NCI-H345 treated with DMSO at 0.1 percent for 48 hours (cell line): ENCODE measurements at regions not wholly inside any gene's neighbourhood (a gene's known extent, or its start where the extent isn't known, plus 50 kb on each side); places are given as distances from the start of the nearest gene placed in this dataset.

Experiments used
- DNase-seq: peaks from one replicate; lab custom pipeline; 2025; ENCODE audit not compliant: unreplicated experiment; lab: John Stamatoyannopoulos, UW

DNA sequence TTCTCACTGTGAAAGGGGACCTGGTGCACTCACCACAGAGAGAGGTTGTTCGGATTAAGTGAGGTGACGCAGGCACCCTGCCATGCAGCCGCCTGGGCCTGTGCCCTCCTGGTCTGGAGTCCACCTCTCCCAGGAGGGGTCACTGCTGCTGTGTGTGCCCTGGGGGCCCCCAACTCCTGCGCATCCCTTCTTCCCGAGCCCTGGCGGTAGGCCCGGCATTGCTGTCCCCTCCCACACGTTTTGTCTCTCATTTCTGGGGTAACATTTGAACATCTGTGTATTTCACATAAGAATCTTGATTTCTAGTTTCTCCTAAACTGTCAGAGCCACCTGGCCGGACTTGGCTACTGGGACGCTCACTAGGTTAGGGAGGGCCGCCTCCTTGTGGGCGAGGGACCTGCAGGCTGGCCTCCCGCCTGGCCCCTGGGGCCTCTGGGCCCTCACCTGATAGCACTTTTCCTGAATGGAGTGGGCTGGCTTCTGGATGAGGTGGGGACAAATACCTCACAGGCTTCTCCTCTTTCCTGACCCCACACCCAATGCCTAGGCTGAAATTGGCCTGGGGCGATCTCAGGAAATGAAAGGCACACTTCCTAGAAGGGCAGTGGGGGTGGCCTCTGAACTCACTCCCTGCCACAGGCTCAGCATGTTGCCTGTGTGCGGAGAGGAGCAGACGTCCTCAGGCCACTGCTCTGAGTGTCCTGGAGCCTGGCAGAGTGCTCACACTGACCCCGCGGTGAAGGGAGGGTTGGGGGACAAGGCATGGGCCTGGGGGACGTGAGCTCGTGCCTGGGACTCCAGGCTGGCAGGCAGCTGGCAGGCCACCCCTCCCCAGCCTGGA is 104.2 kb upstream of the PRR23E start:
- DNase-seq, result no peak

DNA sequence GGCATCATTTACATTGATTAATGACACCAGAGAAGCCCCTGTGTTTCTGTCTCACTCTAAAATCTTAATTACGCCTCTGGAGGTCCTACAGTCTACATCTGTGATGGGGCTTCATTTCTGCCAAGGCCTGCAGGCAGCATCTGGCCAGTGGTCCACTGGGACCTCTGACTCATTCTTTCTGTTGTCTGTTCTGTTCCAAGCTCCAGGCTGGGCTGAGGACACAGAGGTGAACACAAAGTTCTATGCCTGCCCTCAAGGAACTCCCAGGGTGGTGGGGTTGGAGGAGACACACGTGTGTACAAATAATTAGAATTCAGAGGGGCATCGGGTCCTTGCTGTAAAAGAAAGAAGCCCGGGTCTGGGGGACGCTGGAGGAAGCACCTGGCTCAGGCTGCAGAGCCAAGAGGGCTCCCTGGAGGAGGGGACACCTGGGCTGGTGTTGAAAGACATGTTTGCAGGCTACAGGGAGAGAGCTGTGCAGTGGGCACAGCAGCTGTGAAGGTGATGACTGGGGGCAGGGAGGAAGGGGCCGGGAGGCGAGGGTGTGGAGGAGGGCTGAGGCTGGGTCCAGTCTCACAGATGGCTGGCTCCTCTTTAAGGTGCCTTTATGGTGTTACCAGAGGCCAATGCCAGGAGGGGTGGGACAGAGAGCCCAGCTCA is 103.3 kb upstream of the PRR23E start:
- no peak for DNase-seq

DNA sequence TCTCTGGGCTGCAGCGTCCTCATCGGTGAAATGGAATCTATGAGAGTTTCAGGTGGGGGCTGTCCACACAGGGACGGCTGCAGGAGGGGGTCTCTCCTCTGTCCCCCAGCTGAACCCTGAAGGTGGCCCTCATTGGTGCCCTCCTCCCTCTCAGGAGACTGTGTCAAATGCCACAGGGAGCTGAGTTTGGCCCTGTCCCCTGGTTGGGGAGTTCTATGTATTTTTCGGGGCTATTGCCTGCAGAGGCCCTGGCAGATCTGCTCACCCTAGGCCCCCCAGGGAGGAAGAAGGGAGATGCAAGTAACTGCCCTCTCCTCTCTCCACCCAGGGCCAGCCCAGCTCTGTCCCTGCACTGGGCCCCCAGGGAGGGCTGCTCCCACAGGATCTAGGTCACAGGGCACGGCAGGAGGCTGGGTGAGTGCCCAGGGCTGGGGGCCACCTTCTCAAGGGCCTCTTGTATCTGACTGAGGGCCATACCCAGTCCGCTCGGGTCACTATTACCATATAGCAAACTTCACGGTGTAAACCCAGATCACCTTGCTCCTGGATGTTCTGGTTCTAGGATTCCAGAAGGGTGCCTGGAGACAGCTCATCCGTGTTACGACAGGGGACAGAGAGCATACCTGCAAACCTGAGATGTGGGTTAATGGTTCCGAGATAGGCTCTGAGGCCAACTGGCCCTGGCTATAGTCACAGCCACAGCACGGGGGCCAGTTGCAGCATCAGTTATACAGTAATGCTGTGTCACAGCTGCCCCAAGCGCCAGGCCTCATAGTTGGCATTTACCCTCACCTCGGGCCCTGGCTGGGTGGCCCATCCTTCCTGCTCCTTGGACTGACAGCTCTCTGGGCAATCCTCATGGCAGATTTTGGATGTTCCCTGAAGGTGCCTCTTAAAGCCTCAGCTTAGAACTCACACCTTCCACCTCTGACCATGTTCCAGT is 102.4 kb upstream of the PRR23E start:
- DNase-seq, result no peak

DNA sequence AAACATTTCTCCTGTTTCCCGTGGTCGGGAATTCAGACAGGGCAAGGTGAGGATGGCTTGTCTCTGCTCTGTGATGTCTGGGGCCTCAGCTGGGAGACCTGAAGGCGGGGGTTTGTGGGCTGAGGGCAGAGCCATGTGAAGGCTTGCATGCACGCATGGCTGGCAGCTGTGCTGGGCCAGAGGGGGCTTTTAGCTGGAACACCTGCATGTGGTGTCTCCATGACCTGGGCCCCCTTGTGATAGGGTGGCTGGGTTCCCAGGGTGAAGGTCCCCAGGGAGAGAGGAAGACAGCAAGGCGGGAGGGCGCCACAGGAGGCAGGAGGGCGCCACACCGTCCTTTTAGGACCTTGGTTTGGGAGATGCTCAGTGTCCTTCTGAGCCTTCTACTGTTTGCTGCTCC is 101.6 kb upstream of the PRR23E start:
- DNase-seq, result no peak

DNA sequence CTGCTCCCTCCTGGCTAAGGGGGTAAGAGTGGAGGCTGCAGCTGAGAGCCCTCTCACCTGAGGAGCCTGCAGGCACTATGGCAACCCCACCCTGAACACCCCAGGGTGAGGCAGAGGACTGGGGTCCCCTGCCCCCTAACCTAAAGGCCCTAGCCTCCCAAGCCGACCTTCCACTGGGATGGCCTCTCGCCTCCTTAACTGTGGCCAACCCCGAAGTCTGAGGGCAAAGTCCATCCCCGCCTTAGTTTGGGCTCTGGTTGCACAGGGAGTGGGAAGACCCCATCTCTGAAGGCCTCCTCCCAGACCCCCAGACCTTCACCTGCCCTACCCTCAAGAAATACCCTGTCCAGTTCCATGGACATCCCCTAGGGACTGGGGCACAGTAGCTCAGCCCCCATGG is 100.6 kb upstream of the PRR23E start:
- DNase-seq, result no peak

DNA sequence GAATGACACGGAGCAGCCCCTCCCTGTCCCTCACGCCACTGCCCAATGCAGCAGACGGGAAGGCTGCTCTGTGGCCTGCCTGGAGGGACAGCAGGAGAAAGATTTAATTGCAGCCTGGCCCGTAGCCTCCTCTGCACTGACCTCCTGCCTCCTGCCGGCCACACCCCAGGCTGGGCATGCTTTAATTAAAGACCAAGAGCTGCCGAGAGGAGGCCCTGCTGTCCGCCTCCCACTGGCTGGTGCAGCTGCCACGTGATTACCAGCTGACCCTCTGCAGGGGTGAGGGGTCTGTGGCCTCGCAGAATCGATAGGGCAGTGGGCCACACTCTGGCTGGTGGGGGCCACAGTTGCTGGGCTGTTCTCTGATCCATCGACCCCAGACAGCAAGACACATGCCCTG is 100.2 kb upstream of the PRR23E start:
- no peak for DNase-seq

DNA sequence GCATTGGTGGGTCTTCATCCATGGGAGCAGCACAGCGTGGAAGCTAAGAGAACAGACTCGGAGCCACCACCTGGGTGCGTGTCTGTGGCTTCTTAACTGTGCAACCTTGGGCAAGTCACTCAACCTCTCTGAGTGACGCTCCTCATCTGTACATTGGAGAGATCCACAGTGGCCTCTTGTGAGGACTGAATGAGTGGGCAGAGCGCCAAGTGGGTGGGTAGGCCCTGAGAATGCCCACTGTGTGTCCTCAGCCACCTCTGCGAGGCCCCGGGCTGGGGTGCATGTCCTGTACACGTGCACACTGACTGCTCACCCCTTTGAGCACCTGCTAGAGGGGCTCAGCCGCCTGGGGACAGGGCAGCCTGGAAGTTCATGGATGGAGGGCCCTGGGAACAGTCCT is 99.6 kb upstream of the PRR23E start:
- no peak for DNase-seq

DNA sequence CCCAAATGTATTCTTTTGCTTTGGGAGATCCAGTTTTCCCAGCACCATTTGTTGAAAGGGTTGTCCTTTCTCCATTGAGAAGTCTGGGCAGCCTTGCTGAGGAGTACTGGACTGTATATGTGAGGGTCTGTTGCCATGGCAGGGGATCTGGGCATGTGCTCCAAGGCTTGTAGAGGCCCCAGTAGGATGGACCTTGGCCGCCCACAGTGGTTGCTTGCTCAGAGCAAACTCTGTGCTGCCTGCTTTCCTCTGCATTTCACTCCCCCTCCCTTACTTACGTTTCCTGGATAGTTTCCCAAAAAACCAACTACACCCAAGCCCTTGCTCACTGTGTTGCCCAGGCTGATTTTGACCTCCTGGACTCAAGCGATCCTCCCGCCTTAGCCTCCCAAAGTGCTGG is 97.2 kb upstream of the PRR23E start:
- DNase-seq, result no peak

DNA sequence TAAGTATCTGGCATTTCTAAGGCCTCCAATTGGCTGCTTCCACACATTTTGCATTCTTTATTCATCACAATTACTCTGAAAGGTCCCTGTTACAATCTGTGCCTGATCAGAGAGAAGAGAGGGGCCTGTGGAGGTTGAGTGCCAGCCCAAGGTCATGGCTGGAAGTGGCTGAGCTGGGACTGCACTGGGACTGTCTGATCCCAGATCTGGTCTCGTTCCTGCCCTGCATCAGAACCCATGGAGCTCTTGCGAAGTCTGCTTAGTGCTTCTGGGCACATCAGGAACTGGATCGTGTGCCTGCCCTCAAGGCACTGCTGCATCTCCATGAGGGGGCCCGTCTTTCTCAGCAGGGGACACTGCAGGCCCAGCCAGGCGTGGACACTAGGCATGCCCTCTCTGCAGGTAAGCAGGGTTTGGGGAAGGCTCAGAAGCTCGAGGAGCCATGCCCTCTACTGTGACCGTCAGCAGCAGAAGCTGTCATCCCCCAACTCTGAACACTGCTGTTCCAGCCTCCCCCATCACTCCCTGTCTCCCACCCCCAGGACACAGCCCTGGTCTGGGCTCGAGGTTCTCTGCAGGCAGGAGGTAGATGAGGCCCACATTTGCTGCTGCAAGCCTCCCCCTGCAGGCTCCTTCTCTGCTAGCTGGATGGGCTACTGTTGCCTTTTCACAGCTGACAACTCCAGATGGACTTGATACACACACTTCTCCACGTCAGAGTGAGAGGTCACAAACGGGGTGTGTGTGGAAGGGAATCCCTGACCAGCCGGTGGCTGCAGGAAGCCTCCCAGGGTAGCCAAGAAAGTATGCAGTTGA is 96.5 kb upstream of the PRR23E start:
- no peak for DNase-seq

DNA sequence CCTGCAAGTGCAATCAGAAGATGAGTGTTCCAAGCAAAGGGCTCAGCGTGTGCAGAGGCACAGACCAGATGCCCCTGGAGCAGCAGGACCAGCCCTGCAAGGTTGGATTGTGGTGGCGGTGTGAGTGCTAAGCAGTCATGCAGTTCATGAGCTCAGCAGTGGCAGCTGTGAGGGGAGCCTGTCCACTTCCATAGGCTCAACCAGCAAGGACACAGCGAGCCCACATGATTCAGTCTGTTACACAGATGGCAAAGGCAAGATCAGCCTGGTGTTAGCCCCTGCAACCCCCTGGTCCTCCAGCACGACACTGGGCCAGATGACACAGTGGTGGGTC is 95.9 kb upstream of the PRR23E start:
- DNase-seq, result no peak

DNA sequence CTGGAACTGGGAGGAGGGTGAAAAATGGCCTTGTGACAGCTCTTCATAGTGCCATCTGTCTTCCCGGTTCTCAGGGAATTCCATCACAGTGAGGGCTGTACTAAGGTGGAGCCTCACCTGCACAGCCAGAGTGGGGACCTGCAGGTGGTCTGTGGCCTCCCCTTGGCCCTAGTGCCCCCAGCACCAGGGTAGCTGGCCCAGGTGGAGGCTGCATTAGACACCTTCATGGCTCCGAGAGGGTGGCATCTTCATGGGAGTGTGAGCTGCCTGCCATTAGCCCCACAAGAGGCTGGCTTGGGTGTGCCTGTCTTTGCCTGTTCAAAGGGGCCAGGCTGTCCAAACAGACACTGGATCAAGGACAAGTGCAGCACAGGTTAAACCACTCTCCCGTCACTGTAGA is 95.5 kb upstream of the PRR23E start:
- no peak for DNase-seq

DNA sequence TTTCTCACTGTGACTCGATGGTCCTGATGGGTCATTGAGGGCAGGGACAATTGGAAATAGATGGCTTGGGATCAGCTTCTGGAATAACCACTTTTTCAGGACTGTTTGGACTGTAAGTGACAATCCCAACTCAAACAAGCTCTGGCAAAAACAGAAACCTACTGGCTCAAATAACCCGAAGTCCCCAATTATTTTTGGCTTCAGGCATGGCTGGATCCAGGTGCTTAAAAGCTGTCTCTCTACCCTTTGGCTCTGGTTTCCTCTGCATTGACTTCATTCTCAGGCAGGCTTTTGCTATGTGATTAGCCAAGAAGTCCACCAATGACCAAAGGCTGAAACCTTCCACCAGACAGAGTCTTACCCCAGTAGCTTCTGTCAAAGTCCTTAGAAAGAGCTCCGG is 92.9 kb upstream of the PRR23E start:
- DNase-seq, result no peak

DNA sequence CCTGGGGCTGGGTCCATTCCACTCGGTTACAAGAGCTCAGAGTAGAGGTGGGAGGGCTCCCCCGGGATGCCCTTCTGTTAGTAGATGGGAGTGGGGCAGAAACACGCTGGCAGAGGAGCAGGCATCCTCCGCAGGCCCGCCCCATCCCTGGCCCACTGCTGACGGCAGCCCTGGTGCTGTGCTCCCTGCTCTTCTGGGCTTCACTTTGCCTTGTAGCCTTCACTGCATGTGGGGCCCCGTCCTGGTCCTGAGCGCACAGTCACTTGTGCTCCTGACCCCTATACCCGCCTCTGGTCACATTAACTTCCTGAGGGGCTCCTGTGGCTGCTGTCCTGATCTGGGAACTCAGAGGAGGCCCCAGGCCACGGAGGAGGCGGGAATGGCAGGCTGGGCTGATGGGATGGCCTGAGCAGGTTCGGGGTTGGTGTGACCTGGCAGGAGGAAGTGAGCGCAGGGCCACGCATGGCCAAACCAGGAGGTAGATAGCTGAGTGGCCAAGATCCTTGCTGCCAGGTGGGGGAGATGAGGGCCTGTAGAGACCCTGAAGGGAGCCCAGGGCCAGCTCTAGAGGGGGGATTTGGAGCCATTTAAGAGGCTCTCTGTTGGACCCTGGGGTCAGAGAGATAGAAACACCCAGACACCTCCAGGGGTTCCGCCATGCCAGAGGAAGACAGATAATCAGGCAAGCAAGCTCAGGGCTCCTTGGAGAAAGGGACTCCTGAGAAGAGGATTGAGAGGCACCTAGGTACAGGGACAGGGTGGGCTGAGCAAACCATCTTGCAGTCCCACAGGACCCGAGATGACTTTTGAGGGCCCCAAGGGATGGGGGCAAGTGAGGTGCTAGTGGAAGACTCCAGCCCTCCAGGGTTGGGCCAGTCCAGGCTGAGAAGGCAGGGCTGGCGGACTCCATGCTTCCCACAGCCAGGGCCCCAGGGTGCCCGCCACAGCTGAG is 92.2 kb upstream of the PRR23E start:
- no peak for DNase-seq

DNA sequence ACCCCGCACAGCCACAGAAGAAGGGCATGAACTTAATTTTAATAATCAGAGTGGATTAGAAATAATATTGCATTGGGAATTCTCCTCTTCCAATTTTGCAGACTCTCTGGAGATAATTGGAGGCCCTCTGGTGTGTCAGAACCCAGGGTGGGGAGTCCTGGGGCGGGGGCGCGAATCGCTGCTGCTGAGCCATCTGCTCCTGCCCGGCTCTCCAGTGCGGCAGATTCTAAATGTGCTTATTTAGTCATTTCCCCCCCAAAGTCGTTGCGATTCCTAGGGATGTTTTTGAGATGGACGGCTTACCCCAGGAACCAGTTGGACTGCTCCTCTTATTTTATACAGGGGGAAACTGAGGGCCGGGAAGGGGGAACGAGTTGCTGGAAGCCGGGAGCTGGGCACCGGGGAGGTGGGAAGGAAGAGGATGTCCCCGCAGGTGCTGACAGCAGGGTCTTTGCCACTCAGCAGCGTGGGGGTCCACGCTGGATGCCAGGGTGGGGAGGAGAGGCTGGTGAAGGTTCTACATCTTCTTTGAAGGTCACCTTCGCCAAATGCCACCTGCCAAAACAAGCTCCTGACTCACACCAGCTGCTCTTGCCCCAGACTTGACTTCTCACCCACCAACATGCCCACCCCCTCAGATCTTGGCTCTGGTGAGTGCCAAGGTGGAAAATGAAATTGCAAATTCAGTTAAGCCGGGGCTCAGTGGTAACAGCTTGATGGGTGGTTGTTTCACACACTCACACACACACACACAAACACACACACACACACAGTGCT is 91.3 kb upstream of the PRR23E start:
- DNase-seq, result no peak

DNA sequence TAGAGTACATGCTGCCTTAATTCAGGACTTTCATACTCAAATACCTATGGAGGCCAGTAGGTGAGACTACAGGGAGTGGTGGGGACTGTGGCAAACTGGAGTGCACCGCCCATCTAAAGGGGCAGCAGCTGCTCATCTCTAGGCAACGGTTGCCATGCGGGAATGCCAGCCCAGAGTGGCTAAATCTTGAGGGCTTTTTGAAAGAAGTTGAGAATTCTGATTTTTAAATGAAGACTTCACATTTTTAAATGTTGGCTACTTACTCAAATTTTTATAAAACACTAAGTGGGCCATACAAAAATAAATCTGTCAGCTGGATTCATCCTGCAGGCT is 90.8 kb upstream of the PRR23E start:
- DNase-seq, result no peak

DNA sequence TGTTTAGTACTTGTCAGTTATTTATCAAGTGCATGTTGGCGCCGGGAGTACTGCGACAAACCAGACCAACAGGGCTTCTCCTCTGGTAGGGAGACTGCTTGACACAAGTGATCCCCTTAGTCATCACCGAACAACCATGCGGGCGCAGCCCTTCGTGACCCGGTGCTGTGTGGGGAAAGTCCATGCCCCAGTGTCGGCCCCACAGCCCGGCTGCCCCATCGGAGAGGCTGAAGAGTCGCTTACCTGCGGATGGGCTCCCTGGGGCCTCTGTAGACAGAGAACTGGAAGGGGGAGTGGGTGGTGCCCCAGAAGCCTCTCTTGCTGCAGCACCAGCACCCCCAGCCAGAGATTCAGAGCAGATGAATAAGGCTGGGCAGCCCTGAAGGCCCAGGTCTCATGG is 90.3 kb upstream of the PRR23E start:
- no peak for DNase-seq

DNA sequence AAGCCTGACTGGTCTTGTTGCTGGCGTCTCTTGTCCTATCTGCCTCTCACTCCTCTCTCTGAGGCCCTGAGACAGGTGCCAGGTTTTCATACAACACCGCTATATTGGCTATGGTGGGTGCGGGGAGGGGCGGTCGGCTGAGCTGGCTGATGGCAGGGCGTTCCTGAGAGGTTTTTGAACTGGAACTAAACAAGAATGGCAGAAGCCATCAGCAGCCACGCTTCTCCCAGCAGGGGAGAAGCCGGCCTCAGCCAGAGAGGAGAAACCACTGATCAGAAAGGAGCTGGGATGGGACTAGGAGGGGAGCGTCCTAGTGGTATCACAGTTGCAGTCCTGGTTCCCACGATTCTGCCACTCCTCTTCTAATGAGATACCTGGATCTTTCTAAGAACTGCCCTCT is 89.9 kb upstream of the PRR23E start:
- peak; percentile 25 for DNase-seq

DNA sequence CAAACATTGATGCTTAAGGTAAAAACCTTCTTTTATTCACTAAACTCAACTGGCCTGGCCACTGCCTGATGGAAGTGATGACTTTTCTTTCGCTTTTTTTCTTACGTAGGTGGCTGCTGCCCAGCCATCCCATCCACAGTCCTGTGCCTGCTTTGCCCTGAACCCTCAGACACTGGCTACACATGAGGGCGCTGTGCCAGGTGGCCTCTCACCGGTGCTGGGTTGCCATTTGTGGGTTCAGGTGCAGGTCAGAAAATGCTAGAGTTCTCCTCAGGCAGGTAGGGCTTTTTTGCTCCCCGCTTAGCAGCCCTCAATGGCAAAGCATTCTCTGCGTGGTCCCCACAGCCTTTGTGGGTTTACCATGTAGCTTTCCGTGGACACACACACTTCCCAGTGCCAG is 88.3 kb upstream of the PRR23E start:
- no peak for DNase-seq

DNA sequence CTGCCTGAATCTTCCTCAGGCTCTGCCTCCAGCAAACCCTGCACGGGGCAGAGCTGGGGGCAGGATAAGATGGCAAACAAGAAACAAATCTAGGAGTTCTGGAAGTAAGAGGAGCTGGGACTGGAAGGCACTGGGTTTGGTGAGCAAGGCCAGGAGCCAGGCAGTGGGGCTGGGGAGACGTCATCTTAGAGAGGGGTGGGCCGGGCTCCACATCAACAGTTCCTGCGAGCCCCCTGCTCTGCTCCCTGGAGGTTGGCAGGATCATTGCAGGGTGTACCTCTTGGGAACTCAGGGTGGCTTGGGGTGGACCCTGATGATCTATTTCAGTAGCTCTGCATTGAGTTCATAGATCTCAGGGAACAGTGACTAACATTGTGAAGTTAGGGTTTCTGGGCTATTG is 87.3 kb upstream of the PRR23E start:
- no peak for DNase-seq
